GM19239 (cell line): ENCODE measurements at regions not wholly inside any gene's neighbourhood (a gene's known extent, or its start where the extent isn't known, plus 50 kb on each side); places are given as distances from the start of the nearest gene placed in this dataset.
"Not testable (repeated sequence)": the region's sequence is repeated elsewhere in the genome, so short reads cannot be mapped to it uniquely, and the experiment has no call there.

Experiments used
- DNase-seq: peaks from one replicate; pipeline ENCODE4 v3.0.0; 2011; ENCODE audit warnings: low spot score; ENCODE audit not compliant: insufficient read length
- FAIRE-seq: peaks from 2 replicates; lab custom pipeline; 2011; peaks lifted over from hg19 to GRCh38; lab: Jason Lieb, UNC

DNA sequence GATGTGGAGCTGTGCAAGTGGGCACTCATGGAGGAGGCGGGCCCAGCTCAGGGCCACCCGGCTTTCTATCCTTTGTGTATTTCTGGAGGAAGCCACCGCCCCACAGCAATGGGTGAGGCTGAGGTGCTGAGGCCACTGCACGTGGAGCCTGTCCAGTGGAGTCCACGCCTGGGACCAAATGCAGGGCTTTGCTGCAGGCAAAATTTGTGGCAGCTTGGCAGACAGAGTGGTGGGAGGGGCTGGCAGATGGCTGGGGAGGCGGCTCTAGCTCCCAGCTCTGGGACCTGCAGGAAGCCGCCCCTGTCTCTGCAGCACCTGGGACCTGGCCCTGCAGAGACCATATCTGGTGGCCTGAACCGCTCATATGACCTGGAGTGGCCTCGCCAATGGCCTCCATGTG lies 307.3 kb downstream of the CCDC74A start:
- not testable (repeated sequence) for DNase-seq

DNA sequence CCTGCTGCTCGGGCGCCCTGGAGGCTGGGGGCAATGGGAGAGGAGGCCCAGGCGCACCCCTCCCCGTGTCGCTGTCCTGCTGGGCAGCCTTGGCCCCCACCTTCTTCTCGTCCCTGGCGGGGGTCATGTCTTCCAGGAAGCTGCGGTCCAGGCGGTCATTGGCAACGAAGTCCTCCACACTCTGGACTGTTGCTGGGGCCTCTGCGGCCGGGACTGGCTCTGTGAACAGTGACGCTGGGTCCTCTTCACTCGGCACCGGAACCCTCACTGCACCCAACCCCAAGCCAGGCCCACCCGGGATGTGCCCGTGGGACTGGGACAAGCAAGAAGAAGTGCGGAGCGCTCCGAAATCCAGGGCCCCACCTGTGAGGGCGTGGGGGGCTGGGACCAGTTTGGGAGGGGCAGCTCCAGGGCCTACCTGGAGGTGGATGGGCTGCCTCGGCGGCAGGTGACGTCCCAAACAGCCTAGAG lies 308.0 kb downstream of the CCDC74A start:
- DNase-seq (no peak), FAIRE-seq (no peak)

More for the DNA sequence above, 307.3 kb downstream of the CCDC74A start:
- not testable (repeated sequence) for FAIRE-seq

DNA sequence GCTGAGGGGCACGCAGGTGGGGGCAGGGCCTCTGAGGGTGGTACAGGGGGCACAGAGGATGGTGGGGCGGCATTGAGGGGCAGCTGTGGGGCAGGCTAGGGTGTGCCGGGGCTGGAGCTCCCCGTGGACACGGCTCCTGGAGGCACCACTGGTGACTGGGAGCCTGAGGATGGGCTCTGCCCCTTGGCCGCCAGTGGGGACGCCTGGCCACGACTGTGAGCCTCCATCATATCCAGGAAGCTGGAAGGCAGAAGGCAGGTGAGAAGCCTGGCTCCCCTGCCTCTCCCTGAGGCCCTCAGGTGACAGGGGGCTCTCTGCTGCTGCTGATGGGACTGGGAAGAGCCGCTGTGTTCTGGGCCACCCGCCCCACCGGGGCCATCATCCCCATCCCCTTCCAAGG lies 308.4 kb downstream of the CCDC74A start:
- FAIRE-seq, DNase-seq: not testable (repeated sequence)

DNA sequence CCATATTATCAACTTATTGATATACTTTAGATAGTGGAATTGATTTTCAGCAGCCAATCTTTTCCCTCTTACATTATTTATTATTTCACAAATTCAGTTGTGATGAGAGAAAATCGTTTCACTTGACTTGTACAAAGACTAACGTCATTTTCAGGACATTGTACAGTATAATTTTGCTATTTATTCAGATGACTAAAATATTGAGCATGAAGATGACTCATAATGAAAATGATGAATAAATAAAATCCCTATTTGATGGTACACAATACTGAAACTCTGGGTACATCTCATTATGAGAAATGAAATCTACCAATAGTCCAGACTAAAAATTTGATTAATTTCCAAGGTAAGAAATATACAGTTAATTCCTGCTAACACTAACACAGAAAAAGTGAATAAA lies 316.4 kb downstream of the CCDC74A start:
- not testable (repeated sequence) for FAIRE-seq, DNase-seq

DNA sequence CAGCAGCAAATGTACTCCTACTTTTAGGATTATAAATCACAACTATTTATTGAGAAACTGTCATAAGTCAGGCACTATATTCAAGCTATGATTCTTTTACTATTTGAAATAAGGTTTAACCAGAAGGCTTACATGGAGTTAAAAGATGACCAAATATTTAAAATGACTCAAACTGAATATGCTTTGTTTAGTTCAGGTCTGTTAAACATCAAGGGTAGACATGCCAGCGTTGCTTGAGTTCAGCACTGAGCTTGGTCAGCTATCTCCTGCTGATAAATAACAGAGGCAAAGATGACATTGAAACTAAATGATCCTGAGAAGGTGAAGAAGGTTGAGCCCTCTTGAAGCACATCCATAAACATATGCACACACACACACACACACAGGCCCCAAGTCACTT lies 305.6 kb downstream of the ANKRD30BL start:
- not testable (repeated sequence) for DNase-seq, FAIRE-seq

DNA sequence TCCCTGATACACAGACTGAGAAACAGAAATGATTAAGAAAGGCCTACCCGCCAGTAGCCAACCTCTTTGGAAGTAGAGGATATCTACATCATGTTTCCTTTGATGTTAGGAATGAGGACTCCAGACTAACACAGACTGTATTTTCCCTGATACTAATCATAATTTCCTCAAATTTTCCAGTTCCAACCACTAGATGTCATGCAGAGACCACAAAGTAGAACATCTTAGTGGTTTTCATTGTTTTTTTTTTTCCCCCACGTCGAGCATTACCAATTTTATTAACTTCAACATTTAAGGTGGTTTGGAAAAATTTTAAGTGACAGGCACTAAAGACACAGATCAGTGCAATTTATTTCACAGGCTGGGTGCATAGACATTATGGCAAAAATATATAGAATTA lies 303.6 kb downstream of the ANKRD30BL start:
- FAIRE-seq, DNase-seq: not testable (repeated sequence)
